EH (cell line): ENCODE measurements at regions not wholly inside any gene's neighbourhood (a gene's known extent, or its start where the extent isn't known, plus 50 kb on each side); places are given as distances from the start of the nearest gene placed in this dataset.

ENCODE experiments used
- DNase-seq: peaks from one replicate; pipeline ENCODE4 v3.0.0-alpha.2; 2015; ENCODE audit warnings: low read depth

DNA sequence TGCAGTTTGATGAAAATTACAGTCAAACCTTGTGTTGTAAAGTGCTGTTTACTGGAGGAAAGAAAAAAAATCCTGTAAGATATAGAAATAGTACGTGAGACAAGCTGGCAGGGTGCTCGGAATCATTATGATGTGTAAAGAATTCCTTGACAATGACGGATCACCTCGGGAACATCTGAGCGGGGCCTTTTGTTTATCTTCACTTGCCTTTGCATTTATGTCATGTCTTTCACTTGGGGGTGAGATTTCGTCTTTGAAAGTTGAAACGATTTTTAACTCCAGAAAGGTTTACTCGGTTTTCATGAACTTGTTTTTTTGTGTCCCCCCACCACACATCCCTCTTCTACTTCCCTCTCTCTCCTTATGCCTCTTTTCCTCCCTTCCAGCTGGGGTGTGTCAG, 128.3 kb upstream of the VEPH1 start:
- peak; percentile 59 for DNase-seq

DNA sequence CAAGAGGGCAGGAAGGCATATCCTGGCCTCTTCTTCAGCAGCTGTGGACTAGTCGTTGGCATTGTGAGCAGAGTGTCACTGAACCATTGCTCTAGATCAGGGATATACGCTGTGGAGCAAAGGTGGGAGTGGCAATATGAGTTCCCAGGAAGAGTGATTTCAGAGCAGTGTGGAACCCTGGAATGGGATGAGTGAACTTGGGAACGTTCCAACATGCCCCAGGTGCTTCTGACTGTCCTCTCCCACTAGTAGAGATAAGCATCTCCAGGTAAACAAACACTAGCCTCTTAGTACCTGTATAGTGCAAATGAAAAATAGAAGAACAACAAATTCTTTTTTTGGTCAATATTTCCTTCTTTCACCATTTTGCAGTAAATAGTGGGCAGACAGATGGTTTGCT, 123.6 kb upstream of the VEPH1 start:
- no peak for DNase-seq

DNA sequence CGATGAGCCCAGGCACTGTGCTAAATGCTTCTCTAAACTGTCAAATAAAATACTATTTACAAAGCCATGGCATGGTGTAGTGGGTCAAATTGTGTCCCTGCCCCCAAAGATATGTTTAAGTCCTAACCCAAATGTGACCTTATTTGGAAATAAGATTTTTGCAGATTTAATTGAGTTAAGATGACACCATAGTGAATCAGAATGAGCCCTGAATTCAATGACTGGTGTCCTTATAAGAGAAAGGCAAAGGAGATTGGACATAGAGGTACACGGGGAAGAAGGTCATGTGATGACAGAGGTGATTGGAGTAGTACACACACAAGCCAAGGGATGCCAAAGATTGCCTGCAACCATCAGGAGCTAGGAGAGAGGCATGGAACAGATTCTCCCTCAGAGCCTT, 121.6 kb upstream of the VEPH1 start:
- peak; percentile 31 for DNase-seq

DNA sequence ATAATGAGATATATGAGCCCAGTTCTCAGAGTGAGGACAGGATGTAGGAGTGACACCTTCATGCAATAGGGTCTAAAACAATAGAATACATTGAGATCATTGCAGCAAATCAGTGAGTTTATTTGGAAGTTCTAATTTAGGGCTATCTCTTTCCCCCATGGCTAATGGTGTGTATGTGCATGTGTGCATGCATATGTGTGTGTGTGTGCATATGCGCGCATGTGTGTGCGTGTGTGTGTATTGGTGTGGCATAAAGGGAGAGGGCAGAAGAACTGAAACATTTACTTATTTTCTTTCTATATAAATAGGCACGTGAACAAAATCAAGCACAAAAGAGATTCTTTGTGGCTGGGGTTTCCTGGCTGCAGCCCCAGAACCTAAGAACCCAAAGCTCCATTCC, 115.7 kb upstream of the VEPH1 start:
- no peak for DNase-seq

DNA sequence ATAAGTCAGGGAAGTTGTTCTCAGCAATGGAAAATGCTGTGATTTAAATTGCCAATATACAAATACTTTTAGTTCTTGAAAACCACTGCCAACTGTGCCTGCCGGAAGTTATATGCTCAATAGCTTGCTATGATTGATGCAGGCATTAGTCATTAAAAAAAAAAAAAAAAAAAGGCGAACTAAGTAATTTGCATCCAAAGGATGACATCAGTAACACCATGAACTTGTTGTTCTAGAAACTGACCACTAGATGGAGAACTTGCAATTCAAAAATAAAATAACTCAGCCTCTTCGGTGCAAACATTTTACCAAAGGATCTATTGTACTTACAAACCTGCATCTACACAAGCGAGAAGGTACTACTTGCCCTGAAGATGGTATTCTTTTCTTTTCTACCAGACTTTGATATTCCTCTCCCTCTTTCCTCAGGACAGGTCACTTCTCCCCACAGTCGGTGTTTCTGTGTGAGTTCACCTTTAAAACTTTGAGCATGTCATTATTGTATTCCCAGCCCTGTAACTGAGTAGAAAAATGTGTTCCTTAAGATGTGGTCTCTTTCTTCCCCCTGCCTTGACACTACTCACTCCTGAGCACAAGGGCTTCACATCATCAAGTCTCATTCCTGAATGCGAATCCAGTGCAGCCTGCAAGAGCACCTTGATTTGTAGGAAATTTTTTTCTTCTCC, 115.0 kb upstream of the VEPH1 start:
- DNase-seq, result peak; percentile 81

DNA sequence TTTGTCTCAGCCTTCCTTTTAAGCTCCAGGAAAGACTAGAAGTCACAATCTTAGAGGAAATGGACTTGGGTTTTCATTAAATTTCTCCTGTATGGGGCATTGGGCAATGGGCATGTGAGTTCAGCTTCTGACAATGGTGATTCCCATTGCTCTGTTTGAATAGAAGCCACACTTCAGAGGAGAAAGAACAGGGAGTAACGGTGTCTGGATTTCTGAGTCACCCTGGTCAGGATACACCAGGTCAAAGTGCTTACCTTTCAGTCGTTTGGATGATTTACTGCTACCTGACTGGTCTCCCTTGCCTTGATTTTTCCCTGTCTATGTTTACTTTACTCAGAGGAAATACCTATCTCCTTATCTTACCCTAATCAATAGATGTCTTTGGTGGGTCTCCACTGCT, 111.7 kb upstream of the VEPH1 start:
- no peak for DNase-seq

DNA sequence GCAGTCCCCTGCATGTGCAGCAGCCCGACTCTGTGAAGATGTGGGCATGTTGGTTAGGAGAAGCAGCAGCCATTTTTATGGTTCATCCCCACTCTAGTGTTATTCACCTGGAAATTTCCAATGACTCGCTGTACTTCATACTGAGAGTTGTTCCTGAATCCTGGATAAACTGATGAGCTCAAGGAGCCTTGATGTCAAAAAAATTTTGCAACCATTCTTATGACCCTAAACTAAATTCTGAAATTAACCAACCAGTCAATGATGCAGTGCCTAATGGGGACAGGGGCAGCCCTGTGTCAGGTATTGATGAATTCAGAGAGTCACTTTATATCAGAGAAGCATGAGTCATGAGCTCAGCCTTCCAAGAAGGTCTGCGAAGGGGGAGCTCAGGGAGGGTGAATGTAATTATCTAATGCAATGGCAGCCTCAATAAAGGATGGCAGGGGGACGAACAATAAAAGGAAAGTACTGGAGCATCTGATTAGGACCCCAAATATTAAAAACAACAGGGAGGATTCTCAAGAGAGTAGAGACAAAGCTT, 108.4 kb upstream of the VEPH1 start:
- DNase-seq, result no peak

DNA sequence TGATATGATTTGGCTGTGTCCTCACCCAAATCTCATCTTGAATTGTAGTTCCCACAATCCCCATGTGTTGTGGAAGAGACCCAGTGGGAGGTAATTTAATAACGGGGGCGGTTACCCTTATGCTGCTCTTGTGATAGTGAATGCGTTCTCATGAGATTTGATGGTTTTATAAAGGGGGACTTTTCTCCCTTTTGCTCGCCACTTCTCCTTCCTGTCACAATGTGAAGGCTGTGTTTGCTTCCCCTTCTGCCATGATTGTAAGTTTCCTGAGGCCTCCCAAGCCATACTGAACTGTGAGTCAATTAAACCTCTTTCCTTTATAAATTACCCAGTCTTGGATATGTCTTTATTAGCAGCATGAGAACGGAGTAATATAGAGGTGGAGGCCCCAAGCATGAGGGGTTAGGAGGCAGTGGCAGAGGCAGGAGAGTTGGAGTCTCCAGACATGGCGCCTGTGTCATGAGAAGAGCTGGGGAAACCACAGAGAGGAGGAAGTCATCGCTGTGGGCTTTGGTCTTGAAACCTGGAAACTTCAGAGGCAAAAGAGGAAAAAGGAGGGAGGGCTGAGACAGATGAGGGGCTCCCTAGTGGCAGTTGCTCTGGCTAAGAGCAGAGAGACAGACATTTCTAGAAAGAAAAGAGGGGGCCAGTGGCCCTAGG, 107.8 kb upstream of the VEPH1 start:
- no peak for DNase-seq

DNA sequence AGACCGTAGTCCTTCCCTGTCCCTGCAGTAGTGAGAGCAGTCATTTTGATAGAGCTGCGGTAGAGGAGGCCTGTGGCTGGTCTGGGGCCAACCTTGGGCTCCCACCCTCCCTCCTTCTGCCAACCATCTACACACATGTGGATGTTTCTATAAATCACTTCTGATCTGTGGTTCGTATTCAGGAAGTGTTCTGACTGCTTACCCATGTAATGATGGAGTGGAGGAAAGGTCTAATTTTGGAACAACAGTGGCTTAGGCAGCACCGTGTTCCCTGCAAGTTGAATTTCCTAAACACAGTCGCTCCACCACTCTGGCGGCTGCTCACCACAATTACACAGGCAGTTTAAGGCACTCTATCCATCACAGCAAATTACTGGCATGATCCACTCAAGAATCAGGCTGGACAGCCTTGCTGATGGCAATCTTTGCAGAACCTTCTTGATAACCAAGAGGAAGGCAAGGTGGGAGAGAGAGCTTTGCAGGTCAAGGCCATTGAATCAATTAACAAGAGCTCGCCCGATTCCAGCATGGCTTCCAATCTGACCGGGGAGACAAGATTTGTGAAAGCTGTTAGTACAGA, 104.7 kb upstream of the VEPH1 start:
- DNase-seq, result no peak

DNA sequence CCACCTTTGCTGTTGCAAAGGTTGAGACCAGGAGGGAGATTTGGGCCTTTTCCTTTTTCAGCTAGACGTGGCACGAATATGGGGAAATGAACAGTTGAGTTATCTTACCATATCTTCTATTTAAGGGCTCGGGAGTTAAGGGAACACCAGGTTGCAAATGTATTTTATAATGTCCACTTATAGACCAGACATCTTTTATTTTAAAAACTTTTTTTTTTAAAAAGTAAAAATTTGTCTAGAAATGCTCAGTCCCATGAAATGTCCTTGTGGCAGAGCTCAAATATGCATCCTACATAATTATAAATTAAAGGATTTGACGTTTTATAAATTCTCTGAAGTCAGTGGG, 103.6 kb upstream of the VEPH1 start:
- no peak for DNase-seq

DNA sequence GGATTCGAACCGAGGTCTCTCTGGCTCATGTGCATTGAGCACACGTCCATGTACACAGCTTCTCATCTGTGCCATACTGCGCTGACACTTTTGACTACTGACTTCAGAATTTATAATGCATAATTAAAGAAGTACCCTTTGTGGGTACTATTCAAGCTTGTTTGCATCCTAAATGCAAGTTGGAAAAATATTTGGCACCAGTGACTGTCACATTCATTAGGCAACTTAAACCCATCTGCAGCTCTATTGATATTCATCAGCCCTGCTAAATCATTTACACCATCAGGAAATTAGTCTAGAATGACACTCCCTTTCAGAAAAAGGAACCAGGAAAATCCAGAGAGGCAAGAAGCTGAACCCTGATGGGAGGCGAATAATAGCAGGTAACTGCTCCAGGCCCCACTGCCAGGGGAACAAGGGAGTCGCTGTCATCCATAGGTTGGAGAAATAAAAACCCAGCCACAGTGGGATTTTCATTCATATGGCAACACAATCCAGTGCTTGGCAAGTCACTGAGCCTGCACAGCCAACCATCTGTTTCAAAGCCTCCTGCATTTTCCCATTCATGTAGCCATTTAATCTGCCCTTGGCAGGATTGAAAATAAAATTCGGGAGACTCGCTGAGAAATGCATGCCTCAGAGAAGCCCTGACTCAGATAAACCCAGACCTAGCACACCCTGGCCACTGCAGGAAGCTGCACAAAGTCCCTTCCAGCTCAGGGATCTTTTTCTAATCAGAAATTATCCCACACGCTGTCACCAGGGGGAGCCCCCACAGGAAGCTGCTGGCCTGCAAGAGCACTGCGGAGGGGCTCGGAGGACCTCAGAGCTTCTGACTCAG, 103.0 kb upstream of the VEPH1 start:
- DNase-seq, result peak; percentile 71

DNA sequence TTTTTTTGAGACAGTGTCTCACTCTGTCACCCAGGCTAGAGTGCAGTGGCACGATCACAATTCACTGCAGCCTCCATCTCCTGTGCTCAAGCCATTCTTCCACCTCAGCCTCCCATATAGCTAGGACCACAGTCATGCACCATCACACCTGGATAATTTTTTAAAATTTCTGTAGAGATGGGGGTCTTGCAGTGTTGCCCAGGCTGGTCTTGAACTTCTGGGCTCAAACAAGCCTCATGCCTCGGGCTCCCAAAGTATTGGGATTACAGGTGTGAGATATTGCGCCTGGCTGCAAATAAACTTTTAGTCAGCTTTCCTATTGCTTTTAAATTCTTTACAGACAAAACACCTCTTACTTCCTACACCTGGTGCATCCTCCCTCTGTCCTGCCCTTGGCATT, 102.1 kb upstream of the VEPH1 start:
- DNase-seq, result no peak

DNA sequence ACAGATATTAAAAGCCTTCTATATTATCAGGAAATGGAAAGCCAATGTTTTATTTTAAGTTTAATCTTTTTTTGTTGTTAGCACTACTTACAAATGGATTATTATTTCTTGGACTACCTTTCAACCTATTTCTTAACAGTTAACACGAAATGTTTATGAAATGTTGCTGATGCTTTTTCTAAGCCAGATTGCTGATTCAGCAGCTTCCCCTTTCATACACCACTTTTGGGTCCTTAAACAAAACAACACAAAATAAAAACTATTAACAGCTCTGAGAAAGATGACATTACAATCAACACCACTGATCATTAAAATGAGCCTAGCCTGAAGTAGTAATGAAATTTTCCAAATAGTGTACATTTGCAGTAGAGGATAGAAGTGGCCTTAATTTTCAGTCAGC, 99.2 kb upstream of the VEPH1 start:
- DNase-seq, result no peak

DNA sequence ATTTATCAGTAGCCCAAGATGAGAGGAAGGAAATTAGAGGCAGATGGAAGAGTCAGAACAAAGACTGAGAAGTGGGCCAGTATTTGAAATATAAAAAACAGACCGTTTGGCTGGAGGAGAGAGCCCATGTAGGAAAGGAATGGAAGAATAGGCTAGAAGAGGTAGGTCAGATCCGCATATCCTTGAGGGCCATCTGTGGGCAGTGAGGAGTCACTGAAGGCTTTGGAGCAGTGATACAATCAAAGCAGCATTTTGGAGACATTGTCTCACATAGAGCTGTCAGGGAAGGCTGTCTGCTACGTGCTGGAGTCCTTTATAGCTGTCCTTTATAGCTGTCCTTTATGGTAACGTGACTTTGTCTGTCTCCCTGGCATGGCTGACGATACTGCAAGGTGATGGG, 92.0 kb upstream of the VEPH1 start:
- no peak for DNase-seq

DNA sequence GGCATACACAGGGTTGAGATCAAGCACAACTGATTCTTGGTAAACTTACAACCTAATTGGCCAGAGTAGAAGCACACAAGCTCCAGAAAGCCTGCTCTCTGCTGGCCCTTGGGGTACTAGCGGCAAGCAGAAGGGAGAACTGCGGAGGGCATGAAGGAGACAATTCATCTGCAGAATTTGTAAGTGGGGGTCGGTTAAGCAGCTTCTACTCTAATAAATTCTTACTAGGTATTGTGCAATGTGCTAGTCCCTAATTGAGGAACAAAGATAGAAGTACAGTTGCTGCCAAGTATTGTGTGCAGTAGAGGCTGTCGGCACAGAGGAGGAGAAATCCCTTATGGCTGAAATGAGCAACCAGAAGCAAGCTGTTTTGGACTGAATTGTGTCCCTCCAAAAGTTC, 91.2 kb upstream of the VEPH1 start:
- DNase-seq, result no peak

DNA sequence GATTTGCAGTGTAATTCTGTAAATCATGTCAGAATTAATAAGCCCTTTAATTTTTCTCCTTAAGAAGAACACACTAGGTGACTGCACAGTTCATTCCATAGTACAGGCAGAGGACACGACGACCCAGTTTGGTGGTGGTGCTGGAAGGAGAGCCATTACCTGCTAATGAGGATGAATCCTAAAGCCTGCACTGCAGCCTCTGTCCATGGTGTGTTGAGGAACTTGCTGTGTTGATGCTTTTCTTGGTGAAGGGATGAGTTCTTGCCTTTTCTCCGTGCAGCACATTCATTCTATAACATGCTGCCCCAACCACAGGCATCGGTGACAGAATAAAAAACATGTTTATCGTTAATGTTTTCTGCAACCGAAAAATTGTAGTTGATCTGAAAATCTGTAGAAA, 89.6 kb upstream of the VEPH1 start:
- no peak for DNase-seq

DNA sequence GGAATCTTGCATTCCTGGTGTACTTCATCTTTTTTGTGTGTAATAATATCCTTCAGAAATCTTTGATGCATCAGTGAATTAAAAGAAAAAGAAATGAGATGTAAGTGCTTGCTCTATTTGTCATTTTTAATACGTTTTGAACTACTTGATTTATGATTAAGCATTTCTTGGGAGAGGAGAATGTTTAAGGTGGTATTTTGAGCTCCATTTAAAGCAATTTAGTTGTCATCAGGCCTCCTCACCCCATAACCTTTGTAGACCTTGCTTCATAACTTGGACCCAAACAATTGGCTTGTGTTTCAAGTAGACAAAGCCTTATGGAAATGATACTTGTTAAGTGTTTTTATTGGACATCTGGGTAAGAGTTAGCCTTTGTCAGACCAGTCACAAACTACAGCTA, 87.1 kb upstream of the VEPH1 start:
- no peak for DNase-seq

DNA sequence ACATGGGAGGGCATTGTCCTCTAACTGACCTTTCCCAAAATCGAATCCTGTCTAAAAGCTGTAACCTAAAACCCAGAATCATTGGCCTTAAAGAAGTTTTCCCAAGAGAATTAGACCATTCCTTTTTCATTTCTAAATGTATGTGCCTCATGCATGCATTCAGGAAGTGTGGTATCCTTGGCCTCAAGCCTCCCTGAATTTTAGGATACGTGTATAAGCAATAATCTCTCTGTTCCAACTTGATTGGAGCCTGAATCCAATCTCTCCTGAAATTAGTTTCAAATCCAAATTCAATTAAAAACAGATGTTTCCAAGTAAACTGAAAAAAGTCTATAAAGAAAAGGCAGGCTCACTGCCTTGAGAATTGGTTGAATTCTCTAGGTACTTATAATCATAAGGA, 86.0 kb upstream of the VEPH1 start:
- no peak for DNase-seq

DNA sequence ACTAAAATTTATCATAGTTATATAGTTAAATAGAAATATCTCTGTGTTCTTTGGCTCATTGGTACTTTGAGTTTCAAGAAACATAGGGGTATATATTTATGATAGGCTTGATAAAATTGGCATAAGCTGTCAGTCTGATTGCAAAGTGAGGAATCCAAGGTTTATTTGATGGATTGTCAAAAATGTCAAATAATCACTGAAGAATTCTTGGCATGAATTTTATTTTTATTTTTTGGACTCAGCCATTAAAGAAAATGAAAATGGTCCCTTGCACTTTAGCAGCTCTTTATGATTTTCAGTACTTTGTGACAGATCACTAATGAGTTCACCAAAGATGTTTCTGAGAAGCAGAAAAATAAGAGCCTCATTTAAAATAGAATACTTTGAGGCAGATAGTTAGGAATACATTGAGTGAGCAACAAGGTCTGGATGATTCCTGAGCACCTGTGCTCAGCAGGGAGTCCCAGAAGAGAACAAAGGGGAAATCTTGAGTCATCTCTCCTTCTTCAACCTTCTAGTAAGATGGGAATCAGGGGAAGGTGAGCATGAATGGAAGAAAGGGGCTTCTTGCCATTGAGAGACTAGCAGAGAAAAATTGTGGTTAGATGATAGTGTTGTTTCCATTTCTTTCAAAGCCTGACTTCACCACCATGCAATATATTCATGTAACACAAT, 85.3 kb upstream of the VEPH1 start:
- no peak for DNase-seq

DNA sequence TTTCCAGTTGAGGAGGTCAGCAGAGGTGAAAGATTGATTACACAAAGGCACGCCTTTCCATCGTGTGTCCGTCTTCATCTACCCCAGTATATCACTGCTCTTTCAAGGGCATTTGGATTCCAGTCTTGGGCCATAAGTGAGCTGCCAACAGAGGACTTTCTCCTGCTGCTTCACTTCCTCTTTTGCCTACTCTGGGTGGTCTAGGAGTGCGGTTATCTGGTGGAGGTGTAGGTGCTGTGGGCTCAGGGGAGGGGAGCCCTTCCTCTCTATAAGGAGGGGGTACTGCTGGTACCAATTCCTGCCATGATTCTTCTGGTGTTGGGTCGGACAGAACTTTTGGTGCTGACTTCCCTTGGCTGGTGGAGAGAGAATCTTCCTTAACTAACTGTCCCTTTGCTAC, 83.1 kb upstream of the VEPH1 start:
- DNase-seq, result no peak

DNA sequence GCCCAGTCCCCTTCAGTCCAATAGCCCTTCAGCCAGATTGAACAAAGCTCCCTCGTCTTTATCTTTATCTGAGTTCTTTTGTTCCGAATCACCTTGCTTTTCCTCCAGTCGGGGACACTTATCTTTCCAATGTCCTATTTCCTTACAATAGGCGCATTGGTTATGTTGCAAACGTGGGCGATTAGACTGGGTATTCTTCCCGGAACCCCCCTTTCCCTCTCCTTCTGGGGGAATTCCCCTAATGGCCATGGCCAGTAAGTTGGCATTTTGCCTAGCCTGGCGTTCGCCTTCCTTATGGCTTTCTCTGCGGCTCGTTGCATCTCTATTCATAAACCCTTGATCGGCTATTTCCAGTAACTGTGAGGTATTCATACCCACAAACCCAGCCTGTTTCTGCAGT, 82.2 kb upstream of the VEPH1 start:
- DNase-seq, result no peak

DNA sequence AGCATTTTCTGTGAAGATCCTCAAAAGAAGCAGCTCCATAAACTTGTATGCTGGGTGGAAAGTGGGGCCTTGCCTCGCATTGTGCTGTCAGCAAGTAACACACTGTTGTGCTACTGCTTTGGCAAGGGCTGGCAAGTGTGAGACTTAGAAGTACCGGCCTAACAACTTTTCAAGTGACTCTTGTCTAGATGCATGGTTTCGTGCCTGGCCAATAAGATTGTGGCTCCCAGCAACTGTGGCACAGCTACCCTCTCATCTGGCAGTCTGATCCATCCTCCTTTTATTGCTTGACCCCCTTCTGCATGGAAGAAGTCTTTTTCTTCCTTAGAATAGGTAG, 79.4 kb upstream of the VEPH1 start:
- DNase-seq, result no peak
